ENCODE measurements at regions not wholly inside any gene's neighbourhood (a gene's known extent, or its start where the extent isn't known, plus 50 kb on each side); places are given as distances from the start of the nearest gene placed in this dataset.
"Not testable (repeated sequence)": the region's sequence is repeated elsewhere in the genome, so short reads cannot be mapped to it uniquely, and the experiment has no call there.

- H3K9me3 Mint-ChIP-seq = no peaks in the 10 kb centered on the region
- H3K4me3 Mint-ChIP-seq = no peak overlapping the region
- no peak overlapping the region for H3K27ac Mint-ChIP-seq
- no peak for DNase-seq (ENCODE audit: low spot score)
- no peaks in the 10 kb centered on the region for H3K4me1 Mint-ChIP-seq (ENCODE audit: low read depth)
- H3K36me3 Mint-ChIP-seq (ENCODE audit: low read depth) = no peaks in the 10 kb centered on the region
- H3K27me3 Mint-ChIP-seq (ENCODE audit: low read depth) = peaks cover 28% of the 10 kb centered on the region
Measured at GRCh38 chr10:118970770-118971169, 58.7 kb upstream of the NANOS1 start.

- Mint-ChIP-seq H3K27me3 (ENCODE audit: low read depth) (peaks cover 28% of the 10 kb centered on the region), H3K9me3 (no peaks in the 10 kb centered on the region), H3K36me3 (ENCODE audit: low read depth) (no peaks in the 10 kb centered on the region), H3K27ac (no peak overlapping the region), H3K4me3 (no peak overlapping the region), H3K4me1 (ENCODE audit: low read depth) (no peaks in the 10 kb centered on the region)
- no peak for DNase-seq (ENCODE audit: low spot score)
Measured at GRCh38 chr10:118971187-118971586, 58.3 kb upstream of the NANOS1 start.

GRCh38 chr10:118971876-118972275 lies 57.6 kb upstream of the NANOS1 start:
- no peaks in the 10 kb centered on the region for H3K4me1 Mint-ChIP-seq (ENCODE audit: low read depth)
- no peaks in the 10 kb centered on the region for H3K36me3 Mint-ChIP-seq (ENCODE audit: low read depth)
- H3K27ac Mint-ChIP-seq = no peak overlapping the region
- H3K9me3 Mint-ChIP-seq = no peaks in the 10 kb centered on the region
- no peak overlapping the region for H3K4me3 Mint-ChIP-seq
- H3K27me3 Mint-ChIP-seq (ENCODE audit: low read depth) = peaks cover 28% of the 10 kb centered on the region
- no peak for DNase-seq (ENCODE audit: low spot score)

GRCh38 chr10:118973744-118974143 lies 55.8 kb upstream of the NANOS1 start:
- Mint-ChIP-seq H3K4me3 (no peak overlapping the region), H3K27me3 (ENCODE audit: low read depth) (peaks cover 28% of the 10 kb centered on the region), H3K9me3 (no peaks in the 10 kb centered on the region), H3K36me3 (ENCODE audit: low read depth) (no peaks in the 10 kb centered on the region), H3K27ac (no peak overlapping the region), H3K4me1 (ENCODE audit: low read depth) (no peaks in the 10 kb centered on the region)
- DNase-seq (ENCODE audit: low spot score) = no peak

GRCh38 chr10:118974951-118975350 lies 54.6 kb upstream of the NANOS1 start:
- no peaks in the 10 kb centered on the region for H3K9me3 Mint-ChIP-seq
- no peak overlapping the region for H3K27ac Mint-ChIP-seq
- H3K4me1 Mint-ChIP-seq (ENCODE audit: low read depth) = no peaks in the 10 kb centered on the region
- no peak overlapping the region for H3K4me3 Mint-ChIP-seq
- peaks cover 28% of the 10 kb centered on the region for H3K27me3 Mint-ChIP-seq (ENCODE audit: low read depth)
- no peak for DNase-seq (ENCODE audit: low spot score)
- H3K36me3 Mint-ChIP-seq (ENCODE audit: low read depth) = no peaks in the 10 kb centered on the region

- not testable (repeated sequence) for H3K36me3 Mint-ChIP-seq (ENCODE audit: low read depth); H3K27ac Mint-ChIP-seq; H3K4me1 Mint-ChIP-seq (ENCODE audit: low read depth); H3K9me3 Mint-ChIP-seq; H3K4me3 Mint-ChIP-seq; DNase-seq (ENCODE audit: low spot score)
- peaks cover 26% of the 10 kb centered on the region for H3K27me3 Mint-ChIP-seq (ENCODE audit: low read depth)
Measured at GRCh38 chr10:118976219-118976618, 53.3 kb upstream of the NANOS1 start.

GRCh38 chr10:118977022-118977599 lies 52.4 kb upstream of the NANOS1 start:
- DNase-seq (ENCODE audit: low spot score) = no peak
- Mint-ChIP-seq H3K27me3 (ENCODE audit: low read depth) (peaks cover 20% of the 10 kb centered on the region), H3K36me3 (ENCODE audit: low read depth) (no peaks in the 10 kb centered on the region), H3K9me3 (no peaks in the 10 kb centered on the region), H3K4me1 (ENCODE audit: low read depth) (no peaks in the 10 kb centered on the region), H3K27ac (no peak overlapping the region), H3K4me3 (no peak overlapping the region)

- Mint-ChIP-seq H3K9me3 (no peaks in the 10 kb centered on the region), H3K36me3 (ENCODE audit: low read depth) (no peaks in the 10 kb centered on the region), H3K27ac (no peak overlapping the region), H3K4me1 (ENCODE audit: low read depth) (no peaks in the 10 kb centered on the region), H3K27me3 (ENCODE audit: low read depth) (peaks cover 16% of the 10 kb centered on the region), H3K4me3 (no peak overlapping the region)
- DNase-seq (ENCODE audit: low spot score) = no peak
Measured at GRCh38 chr10:118977835-118978234, 51.7 kb upstream of the NANOS1 start.

GRCh38 chr10:118978316-118978997 lies 51.1 kb upstream of the NANOS1 start:
- H3K27me3 Mint-ChIP-seq (ENCODE audit: low read depth) = peaks cover 10% of the 10 kb centered on the region
- no peaks in the 10 kb centered on the region for H3K4me1 Mint-ChIP-seq (ENCODE audit: low read depth)
- no peaks in the 10 kb centered on the region for H3K36me3 Mint-ChIP-seq (ENCODE audit: low read depth)
- no peak overlapping the region for H3K4me3 Mint-ChIP-seq
- no peak for DNase-seq (ENCODE audit: low spot score)
- no peaks in the 10 kb centered on the region for H3K9me3 Mint-ChIP-seq
- no peak overlapping the region for H3K27ac Mint-ChIP-seq

- H3K4me3 Mint-ChIP-seq = no peak overlapping the region
- no peaks in the 10 kb centered on the region for H3K36me3 Mint-ChIP-seq (ENCODE audit: low read depth)
- no peak overlapping the region for H3K27ac Mint-ChIP-seq
- H3K4me1 Mint-ChIP-seq (ENCODE audit: low read depth) = no peaks in the 10 kb centered on the region
- peaks cover under 1% of the 10 kb centered on the region for H3K9me3 Mint-ChIP-seq
- DNase-seq (ENCODE audit: low spot score) = no peak
- peaks cover 7% of the 10 kb centered on the region for H3K27me3 Mint-ChIP-seq (ENCODE audit: low read depth)
Measured at GRCh38 chr10:118978998-118979350, 50.5 kb upstream of the NANOS1 start.

GRCh38 chr10:118979661-118980060 lies 49.9 kb upstream of the NANOS1 start:
- Mint-ChIP-seq H3K4me1 (ENCODE audit: low read depth) (no peaks in the 10 kb centered on the region), H3K9me3 (peaks cover 6% of the 10 kb centered on the region), H3K36me3 (ENCODE audit: low read depth) (peaks cover 2% of the 10 kb centered on the region), H3K4me3 (no peak overlapping the region), H3K27ac (no peak overlapping the region), H3K27me3 (ENCODE audit: low read depth) (peaks cover 8% of the 10 kb centered on the region)
- DNase-seq (ENCODE audit: low spot score) = no peak
